ENCODE measurements at regions not wholly inside any gene's neighbourhood (a gene's known extent, or its start where the extent isn't known, plus 50 kb on each side); places are given as distances from the start of the nearest gene placed in this dataset.
A peak's percentile ranks its signal among the peaks of the same experiment; 100 is the strongest.

DNA sequence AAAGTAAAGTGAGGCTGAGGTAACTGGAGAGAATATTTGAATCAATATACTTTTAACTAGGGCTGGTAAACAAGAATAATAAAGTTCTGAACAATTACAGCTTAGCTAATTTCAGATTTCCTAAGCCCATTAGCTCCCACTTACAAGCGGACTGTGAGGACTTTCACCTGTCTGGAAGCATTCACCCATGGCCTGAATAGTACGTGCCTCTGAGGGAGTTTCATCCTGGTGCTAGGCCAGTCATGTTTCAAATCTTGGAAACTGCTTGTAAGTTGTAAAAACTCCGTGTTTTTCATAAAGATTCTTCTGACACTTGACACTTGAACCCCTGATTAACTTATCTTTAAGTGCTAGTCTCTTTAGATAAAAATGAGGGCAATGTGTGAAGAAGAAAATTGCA is 975.2 kb upstream of the GHITM start:
- no peak for DNase-seq (ENCODE audit: low spot score)
- FAIRE-seq: no peak

DNA sequence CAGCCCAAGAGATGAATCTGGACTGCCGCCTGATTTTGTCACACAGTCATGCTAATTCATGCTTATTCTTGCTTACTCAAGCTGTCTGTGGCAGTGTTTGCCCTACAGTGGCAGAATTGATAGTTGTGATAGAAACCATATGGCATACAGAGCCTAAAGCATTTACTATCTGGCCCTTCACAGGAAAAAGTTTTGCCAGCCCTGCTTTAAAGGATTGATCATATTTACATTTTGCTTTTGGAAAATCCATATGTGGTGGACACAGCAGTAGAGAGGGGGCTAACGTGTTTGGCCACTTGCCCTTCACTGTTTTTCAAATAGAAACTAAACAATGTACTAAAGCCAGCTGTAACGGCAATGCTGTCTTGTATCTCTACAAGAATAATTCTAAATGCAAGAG is 974.0 kb upstream of the GHITM start:
- no peak for DNase-seq (ENCODE audit: low spot score)
- no peak for FAIRE-seq

DNA sequence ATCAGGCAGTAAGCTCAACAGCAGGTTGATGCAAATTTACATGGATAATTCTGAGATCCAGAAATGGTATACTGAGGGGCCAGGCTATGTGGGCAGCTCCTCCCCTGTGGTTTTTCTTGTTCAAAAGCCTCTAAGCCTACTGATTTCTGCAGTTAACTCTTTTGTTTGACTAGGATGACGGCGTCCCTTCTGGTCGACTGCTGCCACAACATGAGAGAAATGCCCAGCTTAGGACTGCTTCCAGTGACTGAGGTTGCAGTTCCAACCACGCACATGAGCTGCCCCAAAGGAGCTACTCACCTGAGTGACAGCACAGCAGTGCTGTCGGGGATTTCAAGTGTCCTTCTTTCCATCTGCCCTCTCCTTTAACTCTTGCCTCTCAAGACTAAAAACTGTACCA is 973.0 kb upstream of the GHITM start:
- DNase-seq (ENCODE audit: low spot score): peak; percentile 16
- FAIRE-seq: no peak

DNA sequence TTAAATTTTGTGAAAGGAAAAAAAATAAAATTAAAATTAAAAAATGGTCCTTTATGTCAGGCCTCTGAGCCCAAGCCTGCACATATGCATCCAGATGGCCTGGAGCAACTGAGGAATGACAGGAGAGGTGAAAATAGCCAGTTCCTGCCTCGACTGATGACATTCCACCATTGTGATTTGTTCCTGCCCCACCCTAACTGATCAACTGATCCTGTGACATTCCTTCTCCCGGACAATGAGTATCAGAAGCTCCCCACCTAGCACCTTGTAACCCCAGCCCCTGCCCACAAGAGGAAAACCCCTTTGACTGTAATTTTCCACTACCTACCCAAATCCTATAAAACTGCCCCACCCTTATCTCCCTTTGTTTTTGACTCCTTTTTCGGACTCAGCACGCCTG is 972.2 kb upstream of the GHITM start:
- DNase-seq (ENCODE audit: low spot score): no peak
- no peak for FAIRE-seq

DNA sequence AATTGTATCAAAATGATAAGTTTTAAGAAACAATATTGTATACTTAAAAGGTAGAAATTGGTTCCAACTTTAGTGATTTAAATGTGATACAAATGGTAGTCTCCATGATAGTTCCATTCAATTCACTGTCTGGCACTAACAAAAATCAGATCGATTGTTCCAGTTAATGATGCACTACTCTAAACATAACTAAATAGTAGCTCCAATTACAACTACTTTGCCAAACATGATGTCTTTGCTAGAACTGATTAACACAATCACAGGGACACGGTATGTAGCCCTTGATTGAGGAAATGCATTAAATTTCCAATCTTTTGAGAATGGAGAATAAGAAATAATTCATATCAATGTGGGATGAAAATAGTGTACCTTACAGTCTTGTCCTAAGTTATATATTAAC is 962.4 kb upstream of the GHITM start:
- FAIRE-seq: no peak
- no peak for DNase-seq (ENCODE audit: low spot score)

DNA sequence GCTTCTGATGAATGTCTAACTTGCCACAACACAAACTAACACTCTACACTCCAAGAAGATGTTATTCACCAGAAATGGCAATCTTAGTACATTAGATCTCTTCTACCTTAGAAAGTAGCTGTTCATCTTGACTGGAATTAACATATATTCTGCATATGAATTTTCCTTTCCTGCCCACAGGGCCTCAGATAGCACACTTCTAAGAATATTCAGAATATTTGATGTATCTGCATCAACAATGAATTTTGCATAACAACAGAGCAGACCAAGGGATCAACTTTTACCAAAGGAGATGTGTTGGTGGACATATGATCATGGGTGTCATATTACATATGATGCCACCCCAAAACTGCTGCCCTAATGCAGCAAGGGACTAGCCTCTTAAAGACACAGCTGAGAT is 960.8 kb upstream of the GHITM start:
- DNase-seq (ENCODE audit: low spot score) (no peak), FAIRE-seq (no peak)

DNA sequence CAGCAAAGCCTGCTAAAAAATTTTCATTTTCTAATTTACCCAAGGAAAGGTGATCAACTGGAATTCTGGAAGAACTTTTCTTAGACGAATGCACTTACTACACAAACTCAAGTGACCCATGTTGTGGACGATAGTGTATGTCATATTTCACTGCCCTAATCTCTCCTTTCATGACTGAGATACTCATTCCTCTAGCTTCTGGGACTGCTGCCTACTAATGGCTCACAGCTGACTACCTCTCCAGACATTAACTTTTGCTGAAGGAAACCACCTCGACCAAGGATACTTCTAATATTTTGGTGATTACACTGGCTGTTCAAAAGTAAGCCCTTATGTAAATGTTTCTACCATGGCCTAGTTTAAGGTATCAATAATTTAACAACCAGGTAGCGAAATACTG is 959.9 kb upstream of the GHITM start:
- FAIRE-seq: no peak
- DNase-seq (ENCODE audit: low spot score): no peak

DNA sequence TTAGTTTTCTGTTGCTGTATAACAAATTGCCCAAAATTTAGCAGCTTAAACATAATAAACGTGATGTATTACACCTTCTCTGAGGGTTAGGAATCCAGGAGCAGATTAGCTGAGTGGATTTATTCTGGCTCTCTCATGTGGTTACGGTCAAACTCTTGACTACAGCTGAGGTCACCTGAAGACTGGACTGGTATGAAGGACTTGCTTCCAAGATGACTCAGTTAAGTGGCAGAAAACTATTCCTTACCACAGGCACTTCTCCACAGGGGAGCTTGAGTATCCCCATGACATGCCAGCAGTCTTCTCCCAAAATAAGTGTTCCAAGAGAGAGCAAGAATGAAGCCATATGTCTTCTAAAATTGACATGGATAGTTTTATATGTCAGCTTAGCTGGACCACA is 957.2 kb upstream of the GHITM start:
- DNase-seq (ENCODE audit: low spot score) (no peak), FAIRE-seq (no peak)

DNA sequence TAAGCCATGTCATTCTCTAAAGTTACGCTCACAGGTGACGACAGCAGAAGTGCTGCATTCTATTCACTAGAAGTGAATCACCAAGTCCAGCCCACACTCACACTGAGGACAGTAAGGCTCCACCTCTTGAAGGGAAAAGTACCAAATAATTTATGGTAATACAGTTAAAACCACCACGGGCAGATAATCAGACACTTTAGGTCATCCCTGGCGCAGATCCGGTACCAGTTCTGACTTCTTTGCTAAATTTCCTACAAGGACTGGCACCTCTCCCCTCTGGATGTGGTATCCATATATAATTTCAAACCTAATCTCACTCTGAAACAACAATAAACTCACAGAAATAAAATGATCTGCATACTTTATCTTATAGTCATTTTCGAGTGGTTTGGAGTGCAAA is 954.7 kb upstream of the GHITM start:
- DNase-seq (ENCODE audit: low spot score) (no peak), FAIRE-seq (no peak)

DNA sequence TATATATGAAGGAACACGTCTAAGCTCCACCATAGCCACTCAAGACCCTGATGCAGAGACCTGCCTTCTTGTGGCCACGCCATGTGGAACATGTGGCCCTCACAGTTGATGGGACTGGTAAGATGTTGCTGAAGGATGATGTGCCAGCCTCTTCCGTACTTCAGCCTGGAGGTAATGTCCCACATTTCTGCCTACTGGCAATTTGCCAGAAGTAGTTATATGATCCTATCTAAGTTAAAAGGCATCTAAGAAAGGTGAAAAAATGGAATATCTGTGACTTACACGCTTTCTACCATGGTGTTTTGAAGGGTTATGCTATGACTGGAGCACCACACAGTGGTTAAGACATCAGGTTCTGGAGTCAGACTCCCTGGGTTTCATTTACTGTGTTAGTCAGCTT is 948.7 kb upstream of the GHITM start:
- FAIRE-seq (no peak), DNase-seq (ENCODE audit: low spot score) (no peak)

DNA sequence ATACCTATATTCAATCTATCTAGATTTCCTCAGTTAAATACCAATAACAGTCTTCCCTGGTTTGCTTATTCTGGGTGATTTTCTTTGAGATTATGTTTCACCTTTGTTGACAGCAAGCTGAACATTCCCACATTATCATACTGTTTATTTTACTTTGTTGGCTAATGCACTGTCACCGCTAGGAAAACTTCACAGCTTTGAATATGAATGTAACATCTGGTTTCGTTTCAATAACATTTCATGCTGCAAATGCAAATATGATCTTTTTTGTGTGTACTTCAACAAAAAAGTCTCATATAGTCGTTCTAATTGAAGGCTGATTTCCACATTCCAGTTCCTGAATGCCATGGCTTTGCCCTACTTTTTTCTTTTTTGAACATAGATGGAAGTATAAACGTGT is 946.3 kb upstream of the GHITM start:
- FAIRE-seq (no peak), DNase-seq (ENCODE audit: low spot score) (no peak)

DNA sequence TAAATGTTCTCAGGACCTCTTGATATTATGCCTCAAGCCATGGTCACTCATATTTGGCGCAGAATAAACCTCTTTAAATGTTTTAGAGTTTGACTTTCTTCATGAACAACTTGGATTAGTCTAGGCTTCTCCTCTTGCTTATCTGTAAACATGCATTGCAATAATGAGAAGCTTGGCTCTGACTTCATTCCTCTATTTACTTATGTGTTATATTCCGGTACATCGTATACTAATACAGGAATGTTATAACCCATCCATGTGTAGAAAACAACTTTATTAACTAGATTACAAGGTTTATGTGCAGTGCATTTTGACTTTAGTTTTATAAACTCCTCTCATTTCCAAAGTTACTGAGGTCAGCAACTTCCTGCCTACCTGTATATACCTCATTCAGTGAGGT is 944.3 kb upstream of the GHITM start:
- FAIRE-seq (no peak), DNase-seq (ENCODE audit: low spot score) (no peak)

DNA sequence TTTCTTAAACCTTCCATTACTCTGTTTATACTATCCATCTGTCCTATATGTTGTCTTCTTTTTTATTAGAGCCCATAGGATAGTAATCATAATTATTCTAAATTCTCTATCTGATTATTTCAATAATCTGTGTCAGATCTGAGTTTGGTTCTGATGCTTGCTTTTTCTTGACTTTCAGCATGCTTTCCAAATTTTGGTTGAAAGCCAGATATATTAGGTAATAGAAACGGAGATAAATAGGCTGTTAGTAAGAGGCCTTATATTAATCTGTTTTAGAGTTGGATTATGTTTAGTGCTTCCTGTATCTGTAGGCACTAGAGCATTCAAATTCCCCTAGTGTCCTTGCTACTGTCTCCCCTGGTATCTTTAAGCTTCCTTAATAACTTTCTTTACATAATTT is 939.9 kb upstream of the GHITM start:
- DNase-seq (ENCODE audit: low spot score) (no peak), FAIRE-seq (no peak)

DNA sequence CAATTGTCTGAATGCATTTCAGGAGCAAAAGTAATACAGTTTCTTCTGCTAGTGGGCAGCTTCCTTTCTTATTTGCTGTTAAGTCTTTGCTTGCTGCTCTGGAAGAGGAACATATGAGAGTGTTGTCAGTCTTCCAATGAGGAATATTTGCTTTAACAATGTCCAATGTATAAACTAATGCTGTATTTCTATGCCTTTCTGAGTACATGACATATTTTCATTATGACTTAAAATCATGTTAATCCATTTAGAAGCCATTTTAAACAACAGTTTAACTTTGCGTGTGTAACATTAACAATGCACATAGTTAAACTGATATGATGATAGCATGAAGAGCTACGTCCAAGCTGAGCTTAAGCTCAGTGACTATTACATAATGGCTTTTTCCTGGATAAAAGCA is 933.4 kb upstream of the GHITM start:
- no peak for FAIRE-seq
- DNase-seq (ENCODE audit: low spot score): no peak

DNA sequence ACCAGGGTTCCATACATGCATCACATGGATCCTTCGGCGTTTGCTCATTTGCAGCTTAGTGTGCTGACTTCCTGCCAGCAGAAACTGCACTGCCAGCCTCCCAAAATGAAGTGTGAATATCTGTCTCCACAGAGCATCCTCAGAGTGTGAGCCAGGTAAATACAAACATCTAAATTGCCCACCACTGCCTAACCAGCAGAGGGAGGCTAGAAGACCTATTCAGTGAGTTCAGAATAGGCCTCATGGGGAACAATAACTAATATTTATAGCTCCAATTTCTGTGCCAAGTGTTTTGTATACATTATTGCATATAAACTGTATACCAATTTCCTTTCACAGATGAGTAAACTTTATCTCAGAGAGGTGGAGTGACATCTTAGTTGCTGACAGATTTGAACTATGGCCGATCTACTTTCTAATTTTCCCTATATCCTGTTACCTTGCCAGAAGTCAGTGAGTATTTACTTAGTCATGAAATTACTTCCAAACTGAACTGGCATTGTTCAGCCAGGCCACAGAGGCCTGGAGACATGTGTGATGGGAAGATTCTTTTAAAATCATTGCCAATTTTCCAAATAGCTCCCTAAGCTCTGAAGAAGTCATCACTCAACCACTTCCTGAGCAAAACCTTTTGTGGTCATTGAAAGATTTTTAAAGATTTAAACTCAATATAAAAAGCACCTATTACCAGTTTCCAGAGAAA is 926.5 kb upstream of the GHITM start:
- FAIRE-seq (no peak), DNase-seq (ENCODE audit: low spot score) (peak; percentile 14)

DNA sequence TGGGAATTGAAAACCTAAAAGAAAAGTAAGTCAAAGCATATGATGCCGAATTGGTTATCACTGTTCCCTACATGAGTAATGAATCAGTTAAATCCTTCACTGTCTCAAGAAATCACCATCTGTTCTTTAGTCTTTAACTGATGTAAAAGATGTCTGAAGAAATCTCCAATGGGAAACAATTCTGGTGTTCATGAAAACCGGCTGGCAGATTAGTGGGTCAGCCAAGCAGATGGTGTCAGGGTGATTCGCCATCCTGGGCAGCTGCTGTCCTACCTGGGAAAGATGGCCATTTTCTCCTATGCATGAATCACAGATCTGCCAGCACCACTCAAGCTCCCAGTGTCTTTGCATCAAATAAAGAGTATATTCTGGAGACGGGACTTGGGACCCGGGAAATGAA is 925.2 kb upstream of the GHITM start:
- no peak for FAIRE-seq
- no peak for DNase-seq (ENCODE audit: low spot score)

DNA sequence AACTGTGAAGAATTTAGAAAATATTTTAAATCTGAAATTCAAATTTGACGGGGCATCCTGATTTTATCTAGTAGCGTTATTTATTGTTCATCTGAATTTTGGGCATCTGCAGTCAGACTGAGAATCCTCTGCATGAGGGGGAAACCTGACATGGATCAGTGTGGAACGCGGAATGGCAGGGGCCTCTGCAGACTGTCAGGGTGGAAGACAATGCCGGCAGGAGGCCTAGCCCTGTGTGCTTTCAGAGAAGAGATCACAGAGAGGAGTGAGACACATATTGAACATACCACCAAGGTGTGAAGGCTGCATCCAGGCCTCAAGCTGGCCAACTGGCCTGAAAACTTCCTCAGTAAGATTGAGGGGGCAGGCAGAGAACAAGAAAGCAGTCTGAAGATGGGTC is 921.1 kb upstream of the GHITM start:
- FAIRE-seq (no peak), DNase-seq (ENCODE audit: low spot score) (no peak)

DNA sequence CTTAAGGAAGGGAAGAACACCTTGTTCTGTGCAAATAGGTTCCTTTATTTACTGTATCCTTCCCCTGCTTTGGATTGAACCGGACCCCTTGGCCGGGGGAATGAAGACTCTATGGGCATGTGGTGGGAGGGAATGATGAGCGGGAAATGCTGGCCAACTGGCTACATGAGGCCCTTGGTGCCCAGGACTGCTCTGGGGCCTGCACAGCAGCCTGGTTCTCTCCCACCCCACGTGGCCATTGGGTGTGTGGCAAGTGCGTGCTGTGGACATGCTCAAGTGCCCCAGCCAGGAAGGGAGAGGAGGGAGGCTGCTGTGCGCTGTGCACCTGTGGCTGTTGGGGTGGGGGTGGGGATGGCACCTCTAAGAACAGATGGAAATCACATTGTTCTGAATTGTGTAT is 917.0 kb upstream of the GHITM start:
- DNase-seq (ENCODE audit: low spot score): no peak

DNA sequence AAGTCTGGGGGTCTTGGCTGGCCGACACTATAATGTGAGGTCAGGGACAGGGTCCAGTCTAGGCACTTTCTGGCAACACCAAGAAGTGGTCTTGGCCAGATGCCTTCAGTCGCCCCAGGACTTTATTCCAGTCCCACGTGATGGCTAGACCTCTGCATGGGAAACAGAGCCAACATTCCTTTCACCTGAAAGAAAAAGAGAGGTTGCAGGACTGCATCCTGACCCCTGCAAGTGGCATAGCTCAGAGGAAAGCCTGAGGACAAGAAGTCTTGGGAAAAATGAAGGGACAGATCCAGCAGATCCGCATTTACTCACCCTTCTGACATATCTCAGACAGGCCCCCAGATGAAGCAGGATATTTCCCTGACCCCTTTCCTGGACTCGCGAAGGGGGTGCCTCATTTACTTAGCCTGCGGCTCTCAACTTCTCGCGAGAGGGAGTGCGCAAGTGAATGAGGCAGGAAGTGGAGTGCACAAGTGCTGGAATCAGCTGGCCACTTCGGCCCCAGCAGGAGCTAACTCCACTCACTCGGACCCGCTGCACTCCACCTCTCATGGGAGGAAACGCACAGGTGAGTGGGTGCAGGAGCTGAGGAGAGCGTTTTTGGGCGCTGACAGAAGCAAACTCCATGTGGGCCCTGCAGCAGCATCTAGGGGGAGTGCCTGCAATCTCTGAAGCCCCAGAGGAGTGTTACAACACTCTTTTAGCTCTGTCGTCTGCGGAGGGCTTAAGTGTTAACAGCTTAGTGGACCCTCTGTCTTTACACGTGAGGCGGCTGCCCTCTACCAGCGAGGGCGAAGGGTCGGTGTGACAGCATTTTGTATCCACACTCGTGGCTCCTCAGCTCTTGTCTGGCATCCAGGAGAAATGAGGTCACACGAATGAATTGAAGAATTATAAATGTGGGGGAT is 916.2 kb upstream of the GHITM start:
- DNase-seq (ENCODE audit: low spot score) (no peak), FAIRE-seq (no peak)

More for the DNA sequence above, 917.0 kb upstream of the GHITM start:
- no peak for FAIRE-seq

DNA sequence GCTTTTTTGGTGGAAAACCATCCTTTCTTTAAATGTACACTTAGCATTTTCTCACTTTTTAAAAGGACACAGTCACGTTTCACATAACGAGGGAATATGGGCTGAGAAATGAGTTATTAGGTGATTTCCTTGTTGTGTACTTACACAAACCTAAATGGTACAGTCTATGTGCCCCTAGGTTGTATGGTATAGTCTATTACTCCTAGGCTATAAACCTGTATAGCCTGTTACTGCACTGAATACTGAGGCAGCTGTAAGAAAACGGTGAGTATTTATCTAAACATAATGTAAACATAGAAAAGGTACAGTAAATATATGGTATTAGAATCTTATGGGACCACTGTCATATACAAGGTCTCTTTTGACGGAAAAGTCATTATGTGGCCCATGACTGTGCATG is 913.5 kb upstream of the GHITM start:
- DNase-seq (ENCODE audit: low spot score) (no peak), FAIRE-seq (no peak)

DNA sequence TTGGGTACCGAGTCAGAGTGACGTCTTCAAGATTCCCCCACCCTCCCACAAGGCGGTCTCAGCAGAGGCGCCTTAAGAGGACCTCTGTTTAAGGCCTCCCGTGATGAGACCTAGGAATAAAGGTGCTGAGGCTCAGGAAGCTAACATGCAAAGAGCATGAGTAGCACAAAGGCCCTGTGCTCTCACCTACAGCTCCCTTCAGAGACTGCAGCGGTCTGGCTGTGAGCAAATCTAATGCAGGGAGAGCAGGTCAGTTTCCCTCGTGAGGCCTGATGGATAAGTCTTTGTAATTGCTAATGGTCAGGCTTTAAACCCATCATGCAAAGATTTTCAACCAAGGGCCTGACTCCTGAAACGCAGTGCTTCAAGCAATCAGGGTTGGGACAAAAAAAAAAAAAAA is 909.3 kb upstream of the GHITM start:
- DNase-seq (ENCODE audit: low spot score): no peak
- FAIRE-seq: no peak

DNA sequence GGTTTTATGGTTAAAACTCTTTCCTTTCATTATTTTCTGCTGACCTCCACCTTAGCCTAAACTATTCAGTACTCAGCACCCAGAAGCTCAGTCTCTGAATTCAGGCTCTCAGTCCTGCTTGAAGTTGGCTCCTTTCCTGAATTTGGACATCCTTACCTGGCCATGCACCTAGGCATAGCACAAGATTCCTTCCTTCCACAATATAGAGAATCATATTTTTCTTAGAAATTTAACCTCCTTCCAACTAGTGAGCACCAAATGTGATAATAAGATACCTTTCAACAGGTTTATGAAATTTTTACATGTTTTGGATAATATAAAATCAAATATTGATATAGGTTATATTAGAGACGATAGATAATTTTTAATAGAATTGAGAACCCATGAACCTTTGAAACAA is 905.6 kb upstream of the GHITM start:
- DNase-seq (ENCODE audit: low spot score) (no peak), FAIRE-seq (no peak)

DNA sequence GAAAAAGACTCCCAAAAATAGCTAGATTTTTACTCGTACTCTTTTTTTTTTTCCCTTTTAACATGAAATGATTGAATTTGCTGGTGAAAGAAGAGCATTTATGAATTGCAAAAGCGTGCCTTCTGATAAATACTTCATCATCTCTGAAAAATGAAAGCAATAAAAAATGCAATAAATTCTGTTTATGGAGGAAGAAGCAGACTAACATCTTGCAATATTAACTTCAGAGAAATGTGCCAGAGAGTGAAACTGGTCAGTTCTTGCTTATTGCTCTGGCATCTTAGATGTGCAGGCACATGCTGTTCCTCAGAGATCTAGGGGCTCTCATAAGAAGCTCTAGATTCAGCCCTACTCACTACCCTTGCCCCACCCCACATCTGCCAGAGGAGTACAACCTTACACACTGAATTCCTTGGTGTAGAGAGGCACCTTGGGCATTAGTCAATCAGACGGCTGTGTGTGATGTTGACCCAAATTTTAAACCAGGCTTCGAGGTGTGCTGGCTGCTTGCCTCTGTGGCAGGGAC is 891.1 kb upstream of the GHITM start:
- FAIRE-seq (no peak), DNase-seq (ENCODE audit: low spot score) (no peak)
